Smooth muscle cell (in vitro differentiated cells): ENCODE measurements at regions not wholly inside any gene's neighbourhood (a gene's known extent, or its start where the extent isn't known, plus 50 kb on each side); places are given as distances from the start of the nearest gene placed in this dataset.

Source experiments
- DNase-seq: peaks from one replicate; lab custom pipeline; 2025; ENCODE audit not compliant: unreplicated experiment; lab: John Stamatoyannopoulos, UW
- H2AFZ ChIP-seq: fragments of 200-600 bp; sonication (generic); 2 replicates; pipeline ENCODE4 v1.6.0; 2016; ENCODE audit warnings: antibody characterized with exemption, low read depth, mild to moderate bottlenecking
- H3F3A ChIP-seq: fragments of 200-600 bp; sonication (generic); 2 replicates; pipeline ENCODE4 v1.6.0; 2017; ENCODE audit warnings: antibody characterized with exemption, low read depth
- H3K27ac ChIP-seq: fragments of 200-600 bp; sonication (generic); 2 replicates; pipeline ENCODE4 v1.5.1; 2016; ENCODE audit warnings: low read depth, mild to moderate bottlenecking
- H3K27me3 ChIP-seq: fragments of 200-600 bp; sonication (generic); 2 replicates; pipeline ENCODE4 v1.6.1; 2016; ENCODE audit warnings: low read depth, mild to moderate bottlenecking
- H3K36me3 ChIP-seq: fragments of 200-600 bp; sonication (generic); 2 replicates; pipeline ENCODE4 v1.5.1; 2016; ENCODE audit warnings: low read depth
- H3K4me1 ChIP-seq: fragments of 200-600 bp; sonication (generic); 2 replicates; pipeline ENCODE4 v1.5.1; 2016; ENCODE audit warnings: low read depth
- H3K4me2 ChIP-seq: fragments of 200-600 bp; sonication (generic); 2 replicates; pipeline ENCODE4 v1.6.0; 2016; ENCODE audit warnings: mild to moderate bottlenecking
- H3K4me3 ChIP-seq: fragments of 200-600 bp; sonication (generic); 2 replicates; pipeline ENCODE4 v1.5.1; 2016; ENCODE audit warnings: mild to moderate bottlenecking
- H3K79me2 ChIP-seq: fragments of 200-600 bp; sonication (generic); 2 replicates; pipeline ENCODE4 v1.6.0; 2016; ENCODE audit warnings: low read depth, mild to moderate bottlenecking
- H3K9ac ChIP-seq: fragments of 200-600 bp; sonication (generic); 2 replicates; pipeline ENCODE4 v1.6.0; 2016; ENCODE audit warnings: low read depth
- H3K9me3 ChIP-seq: fragments of 200-600 bp; sonication (generic); replicated peaks from 2 replicates; pipeline ENCODE4 v1.5.1; 2016; ENCODE audit warnings: low read depth
- H4K20me1 ChIP-seq: fragments of 200-600 bp; sonication (generic); 2 replicates; pipeline ENCODE4 v1.6.0; 2016; ENCODE audit warnings: low read depth
- WGBS: methylation state at CpG from one replicate; pipeline ENCODE4 v1.1.7; 2016; ENCODE audit warnings: low lambda C conversion rate; 5-methylcytosine and 5-hydroxymethylcytosine counted together
- TF ChIP-seq, protein P1 (sequence below): fragments of 200-600 bp; sonication (generic); IDR thresholded peaks from 2 replicates; pipeline ENCODE4 v1.5.1; 2017; ENCODE audit warnings: borderline replicate concordance, mild to moderate bottlenecking, antibody characterized with exemption; ENCODE audit not compliant: insufficient read depth, poor library complexity, severe bottlenecking

- Histone ChIP-seq H3K4me3 (no peak overlapping the region), H3K4me1 (peaks cover 5% of the 10 kb centered on the region), H3K79me2 (no peaks in the 10 kb centered on the region), H3K9ac (no peak overlapping the region), H3K9me3 (no peaks in the 10 kb centered on the region), H3F3A (no peaks in the 10 kb centered on the region), H3K4me2 (no peak overlapping the region), H3K27ac (no peak overlapping the region), H3K36me3 (no peaks in the 10 kb centered on the region), H3K27me3 (no peaks in the 10 kb centered on the region), H2AFZ (no peak overlapping the region), H4K20me1 (no peaks in the 10 kb centered on the region)
- DNase-seq: no peak
- WGBS: 98% methylated on average over 2 of the region's 2 CpGs
- TF ChIP-seq, protein P1, sequence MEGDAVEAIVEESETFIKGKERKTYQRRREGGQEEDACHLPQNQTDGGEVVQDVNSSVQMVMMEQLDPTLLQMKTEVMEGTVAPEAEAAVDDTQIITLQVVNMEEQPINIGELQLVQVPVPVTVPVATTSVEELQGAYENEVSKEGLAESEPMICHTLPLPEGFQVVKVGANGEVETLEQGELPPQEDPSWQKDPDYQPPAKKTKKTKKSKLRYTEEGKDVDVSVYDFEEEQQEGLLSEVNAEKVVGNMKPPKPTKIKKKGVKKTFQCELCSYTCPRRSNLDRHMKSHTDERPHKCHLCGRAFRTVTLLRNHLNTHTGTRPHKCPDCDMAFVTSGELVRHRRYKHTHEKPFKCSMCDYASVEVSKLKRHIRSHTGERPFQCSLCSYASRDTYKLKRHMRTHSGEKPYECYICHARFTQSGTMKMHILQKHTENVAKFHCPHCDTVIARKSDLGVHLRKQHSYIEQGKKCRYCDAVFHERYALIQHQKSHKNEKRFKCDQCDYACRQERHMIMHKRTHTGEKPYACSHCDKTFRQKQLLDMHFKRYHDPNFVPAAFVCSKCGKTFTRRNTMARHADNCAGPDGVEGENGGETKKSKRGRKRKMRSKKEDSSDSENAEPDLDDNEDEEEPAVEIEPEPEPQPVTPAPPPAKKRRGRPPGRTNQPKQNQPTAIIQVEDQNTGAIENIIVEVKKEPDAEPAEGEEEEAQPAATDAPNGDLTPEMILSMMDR: no peak
Observed at GRCh38 chr7:41813286-41813685, 110.4 kb upstream of the INHBA start.

DNA sequence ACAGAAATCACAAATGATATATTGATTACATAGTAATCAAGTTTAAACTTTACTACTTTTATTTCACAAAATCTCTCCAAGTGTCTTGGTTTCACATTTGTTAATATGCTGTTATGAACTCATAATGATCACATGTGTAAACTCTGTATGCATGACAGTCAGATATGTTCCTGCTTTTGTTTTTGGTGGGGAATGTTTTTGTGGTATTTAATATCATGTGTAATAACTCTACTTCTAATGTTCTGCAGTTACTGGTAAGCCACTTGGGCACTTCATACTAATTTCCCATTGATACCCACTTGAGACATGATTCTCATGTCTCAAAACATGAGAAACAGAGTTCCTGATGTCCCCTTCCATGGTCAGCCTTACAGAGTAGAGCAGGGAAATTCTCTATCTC, 109.1 kb upstream of the INHBA start:
- Histone ChIP-seq H2AFZ (no peak overlapping the region), H3K27me3 (no peaks in the 10 kb centered on the region), H3F3A (no peaks in the 10 kb centered on the region), H3K27ac (no peak overlapping the region), H3K4me3 (no peak overlapping the region), H3K9me3 (no peaks in the 10 kb centered on the region), H3K4me1 (peaks cover 5% of the 10 kb centered on the region), H3K79me2 (no peaks in the 10 kb centered on the region), H4K20me1 (no peaks in the 10 kb centered on the region), H3K9ac (no peak overlapping the region), H3K36me3 (no peaks in the 10 kb centered on the region), H3K4me2 (no peak overlapping the region)
- TF ChIP-seq, protein P1: no peak
- no peak for DNase-seq

DNA sequence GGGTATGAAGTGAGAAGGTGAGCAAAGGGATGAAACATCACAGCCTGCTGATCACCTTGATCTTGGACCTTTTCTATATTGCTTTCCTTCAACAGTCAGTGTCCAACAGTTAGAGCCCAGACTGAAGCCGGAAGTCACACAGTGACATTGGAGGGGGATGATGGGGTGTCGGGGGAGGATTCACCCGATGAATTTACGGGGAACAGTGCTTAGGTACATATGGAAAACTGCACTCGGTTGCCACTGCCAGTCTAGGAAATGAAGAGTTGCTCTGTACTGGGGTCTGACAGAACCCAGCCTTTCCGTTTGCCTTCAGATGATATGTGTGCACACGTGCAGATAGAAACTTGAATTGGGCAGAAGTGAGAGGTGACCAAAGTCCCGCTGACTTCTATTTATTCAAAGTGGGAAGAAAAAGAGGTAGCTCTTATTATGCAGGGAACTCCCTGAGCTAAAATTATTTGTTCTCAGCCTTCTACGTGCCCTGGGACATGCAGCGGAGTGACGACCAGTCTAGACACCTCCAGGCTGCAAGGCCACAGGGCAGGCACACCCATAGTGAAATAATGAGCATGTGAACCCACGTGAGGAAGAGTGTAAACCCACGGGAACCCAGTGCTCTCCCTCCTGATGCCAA, 107.2 kb upstream of the INHBA start:
- no peak overlapping the region for H3K9ac ChIP-seq
- H3K4me2 ChIP-seq: no peak overlapping the region
- H3F3A ChIP-seq: no peaks in the 10 kb centered on the region
- no peak overlapping the region for H3K27ac ChIP-seq
- H3K79me2 ChIP-seq: no peaks in the 10 kb centered on the region
- H3K4me3 ChIP-seq: no peak overlapping the region
- 95% methylated on average over 12 of the region's 13 CpGs for WGBS
- peaks cover 5% of the 10 kb centered on the region for H3K4me1 ChIP-seq
- DNase-seq: no peak
- TF ChIP-seq, protein P1: no peak
- H3K27me3 ChIP-seq: no peaks in the 10 kb centered on the region
- no peaks in the 10 kb centered on the region for H3K36me3 ChIP-seq
- no peak overlapping the region for H2AFZ ChIP-seq
- no peaks in the 10 kb centered on the region for H3K9me3 ChIP-seq
- H4K20me1 ChIP-seq: no peaks in the 10 kb centered on the region

GRCh38 chr7:41809529-41809939, 106.6 kb upstream of the INHBA start:
- no peak for DNase-seq
- Histone ChIP-seq H3K4me2 (no peak overlapping the region), H2AFZ (no peak overlapping the region), H3K9ac (no peak overlapping the region), H3K4me1 (peaks cover 5% of the 10 kb centered on the region), H3K79me2 (no peaks in the 10 kb centered on the region), H4K20me1 (no peaks in the 10 kb centered on the region), H3K36me3 (no peaks in the 10 kb centered on the region), H3K9me3 (no peaks in the 10 kb centered on the region), H3K27ac (no peak overlapping the region), H3K27me3 (no peaks in the 10 kb centered on the region), H3K4me3 (no peak overlapping the region), H3F3A (no peaks in the 10 kb centered on the region)
- WGBS: 83% methylated on average over 1 of the region's 1 CpG
- TF ChIP-seq, protein P1: no peak
